Lower leg skin (tissue), 3 donors: ENCODE measurements at regions not wholly inside any gene's neighbourhood (a gene's known extent, or its start where the extent isn't known, plus 50 kb on each side); places are given as distances from the start of the nearest gene placed in this dataset.

Experiments
- POLR2A ChIP-seq, 2 donors: fragments of 450-650 bp; IDR thresholded peaks; one replicate each; pipeline ENCODE4 v1.6.1; 2016 to 2017; ENCODE audit warnings: antibody characterized with exemption in 2 of 2, mild to moderate bottlenecking in 1 of 2, moderate library complexity in 1 of 2
- TF ChIP-seq, protein P1 (sequence below), 3 donors: fragments of 450-650 bp; IDR thresholded peaks; one replicate each; pipeline ENCODE4 v1.5.1; 2016; ENCODE audit warnings: antibody characterized with exemption in 3 of 3, mild to moderate bottlenecking in 3 of 3, moderate library complexity in 2 of 3

DNA sequence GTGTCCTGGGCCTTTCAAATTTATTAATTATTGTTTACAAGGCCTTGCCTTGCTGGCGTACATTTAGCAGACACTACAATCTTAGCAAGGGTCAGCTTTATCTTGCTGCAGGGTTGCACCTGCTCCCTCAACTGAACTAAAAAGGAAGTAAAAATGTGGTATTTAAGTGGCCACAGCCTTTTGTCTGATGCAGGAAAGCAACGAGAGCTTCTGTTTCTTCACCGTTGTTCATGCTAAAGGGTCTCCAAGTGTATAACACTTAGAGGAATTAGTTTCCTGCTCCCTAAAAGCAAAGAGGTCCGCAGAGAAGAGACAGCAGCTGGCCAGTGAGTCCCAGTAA is 62.8 kb upstream of the EGLN3 start:
- TF ChIP-seq, protein P1, sequence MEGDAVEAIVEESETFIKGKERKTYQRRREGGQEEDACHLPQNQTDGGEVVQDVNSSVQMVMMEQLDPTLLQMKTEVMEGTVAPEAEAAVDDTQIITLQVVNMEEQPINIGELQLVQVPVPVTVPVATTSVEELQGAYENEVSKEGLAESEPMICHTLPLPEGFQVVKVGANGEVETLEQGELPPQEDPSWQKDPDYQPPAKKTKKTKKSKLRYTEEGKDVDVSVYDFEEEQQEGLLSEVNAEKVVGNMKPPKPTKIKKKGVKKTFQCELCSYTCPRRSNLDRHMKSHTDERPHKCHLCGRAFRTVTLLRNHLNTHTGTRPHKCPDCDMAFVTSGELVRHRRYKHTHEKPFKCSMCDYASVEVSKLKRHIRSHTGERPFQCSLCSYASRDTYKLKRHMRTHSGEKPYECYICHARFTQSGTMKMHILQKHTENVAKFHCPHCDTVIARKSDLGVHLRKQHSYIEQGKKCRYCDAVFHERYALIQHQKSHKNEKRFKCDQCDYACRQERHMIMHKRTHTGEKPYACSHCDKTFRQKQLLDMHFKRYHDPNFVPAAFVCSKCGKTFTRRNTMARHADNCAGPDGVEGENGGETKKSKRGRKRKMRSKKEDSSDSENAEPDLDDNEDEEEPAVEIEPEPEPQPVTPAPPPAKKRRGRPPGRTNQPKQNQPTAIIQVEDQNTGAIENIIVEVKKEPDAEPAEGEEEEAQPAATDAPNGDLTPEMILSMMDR (IDR thresholded peaks at IDR 0.05), result no peak
- no peak for TF ChIP-seq POLR2A (IDR thresholded peaks at IDR 0.05)
